ENCODE measurements at regions not wholly inside any gene's neighbourhood (a gene's known extent, or its start where the extent isn't known, plus 50 kb on each side); places are given as distances from the start of the nearest gene placed in this dataset.

- no peak for DNase-seq (ENCODE audit: low read depth in 2 of 2)
Measured at GRCh38 chr2:34112161-34112560, 513.1 kb upstream of the FAM98A start.

- no peak for DNase-seq (ENCODE audit: low read depth in 2 of 2)
Measured at GRCh38 chr2:34110392-34110791, 511.3 kb upstream of the FAM98A start.

GRCh38 chr2:34107811-34108210 lies 508.7 kb upstream of the FAM98A start:
- DNase-seq (ENCODE audit: low read depth in 2 of 2), result no peak

GRCh38 chr2:34105006-34105767 lies 506.1 kb upstream of the FAM98A start:
- DNase-seq (ENCODE audit: low read depth in 2 of 2), result no peak

- DNase-seq (ENCODE audit: low read depth in 2 of 2), result no peak
Measured at GRCh38 chr2:34104601-34105000, 505.5 kb upstream of the FAM98A start.

GRCh38 chr2:34103437-34103836 lies 504.3 kb upstream of the FAM98A start:
- DNase-seq (ENCODE audit: low read depth in 2 of 2), result no peak

GRCh38 chr2:34102339-34102738 lies 503.2 kb upstream of the FAM98A start:
- DNase-seq (ENCODE audit: low read depth in 2 of 2), result no peak

- DNase-seq (ENCODE audit: low read depth in 2 of 2), result no peak
Measured at GRCh38 chr2:34099377-34099776, 500.3 kb upstream of the FAM98A start.

GRCh38 chr2:34098256-34098655 lies 499.2 kb upstream of the FAM98A start:
- DNase-seq (ENCODE audit: low read depth in 2 of 2), result no peak

- DNase-seq (ENCODE audit: low read depth in 2 of 2), result peak; percentile 17 to 22
Measured at GRCh38 chr2:34096562-34097171, 497.6 kb upstream of the FAM98A start.

GRCh38 chr2:34093790-34094189 lies 494.7 kb upstream of the FAM98A start:
- no peak for DNase-seq (ENCODE audit: low read depth in 2 of 2)

- DNase-seq (ENCODE audit: low read depth in 2 of 2), result no peak
Measured at GRCh38 chr2:34070196-34070595, 471.1 kb upstream of the FAM98A start.

- no peak for DNase-seq (ENCODE audit: low read depth in 2 of 2)
Measured at GRCh38 chr2:34069604-34070003, 470.5 kb upstream of the FAM98A start.

GRCh38 chr2:34050413-34050812 lies 451.3 kb upstream of the FAM98A start:
- DNase-seq (ENCODE audit: low read depth in 2 of 2), result no peak

GRCh38 chr2:34045101-34045655 lies 446.1 kb upstream of the FAM98A start:
- DNase-seq (ENCODE audit: low read depth in 2 of 2), result no peak

GRCh38 chr2:34037886-34038285 lies 438.8 kb upstream of the FAM98A start:
- DNase-seq (ENCODE audit: low read depth in 2 of 2), result no peak

- DNase-seq (ENCODE audit: low read depth in 2 of 2), result no peak
Measured at GRCh38 chr2:34037157-34037556, 438.1 kb upstream of the FAM98A start.

- no peak for DNase-seq (ENCODE audit: low read depth in 2 of 2)
Measured at GRCh38 chr2:34031097-34031496, 432.0 kb upstream of the FAM98A start.

GRCh38 chr2:34030273-34030672 lies 431.2 kb upstream of the FAM98A start:
- DNase-seq (ENCODE audit: low read depth in 2 of 2), result no peak

GRCh38 chr2:34029073-34029472 lies 430.0 kb upstream of the FAM98A start:
- no peak for DNase-seq (ENCODE audit: low read depth in 2 of 2)

GRCh38 chr2:34025196-34025595 lies 426.1 kb upstream of the FAM98A start:
- DNase-seq (ENCODE audit: low read depth in 2 of 2), result no peak

GRCh38 chr2:34012715-34013302 lies 413.7 kb upstream of the FAM98A start:
- DNase-seq (ENCODE audit: low read depth in 2 of 2), result peak; percentile 7 to 12

- DNase-seq (ENCODE audit: low read depth in 2 of 2), result no peak
Measured at GRCh38 chr2:34011684-34012083, 412.6 kb upstream of the FAM98A start.

Data from stimulated activated CD4-positive, alpha-beta T cell treated with anti-CD3 and anti-CD28 coated beads, Interleukin-4, amount 100 ng/mL, for 48 hours (primary cell).